ENCODE measurements at regions not wholly inside any gene's neighbourhood (a gene's known extent, or its start where the extent isn't known, plus 50 kb on each side); places are given as distances from the start of the nearest gene placed in this dataset.

- TF ChIP-seq, protein P1, sequence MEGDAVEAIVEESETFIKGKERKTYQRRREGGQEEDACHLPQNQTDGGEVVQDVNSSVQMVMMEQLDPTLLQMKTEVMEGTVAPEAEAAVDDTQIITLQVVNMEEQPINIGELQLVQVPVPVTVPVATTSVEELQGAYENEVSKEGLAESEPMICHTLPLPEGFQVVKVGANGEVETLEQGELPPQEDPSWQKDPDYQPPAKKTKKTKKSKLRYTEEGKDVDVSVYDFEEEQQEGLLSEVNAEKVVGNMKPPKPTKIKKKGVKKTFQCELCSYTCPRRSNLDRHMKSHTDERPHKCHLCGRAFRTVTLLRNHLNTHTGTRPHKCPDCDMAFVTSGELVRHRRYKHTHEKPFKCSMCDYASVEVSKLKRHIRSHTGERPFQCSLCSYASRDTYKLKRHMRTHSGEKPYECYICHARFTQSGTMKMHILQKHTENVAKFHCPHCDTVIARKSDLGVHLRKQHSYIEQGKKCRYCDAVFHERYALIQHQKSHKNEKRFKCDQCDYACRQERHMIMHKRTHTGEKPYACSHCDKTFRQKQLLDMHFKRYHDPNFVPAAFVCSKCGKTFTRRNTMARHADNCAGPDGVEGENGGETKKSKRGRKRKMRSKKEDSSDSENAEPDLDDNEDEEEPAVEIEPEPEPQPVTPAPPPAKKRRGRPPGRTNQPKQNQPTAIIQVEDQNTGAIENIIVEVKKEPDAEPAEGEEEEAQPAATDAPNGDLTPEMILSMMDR (IDR thresholded peaks at IDR 0.05), result no peak
- no peak for TF ChIP-seq POLR2A (IDR thresholded peaks at IDR 0.05)
These were observed 325.8 kb downstream of the FAT3 start for GRCh38 chr11:92550411-92550810.

Measured in stomach (tissue), 4 donors.